Activated CD4-positive, alpha-beta memory T cell treated with anti-CD3 and anti-CD28 coated beads, Interleukin-2, amount 10 ng/mL, durations not matched to agents 7 days and 5 days (primary cell): ENCODE measurements at regions not wholly inside any gene's neighbourhood (a gene's known extent, or its start where the extent isn't known, plus 50 kb on each side); places are given as distances from the start of the nearest gene placed in this dataset.

Experiments
- CTCF ChIA-PET: fragments of 350-600 bp; sonication (Branson Sonifier 250); formaldehyde crosslinking; loops from one replicate; lab custom pipeline; 2021; ENCODE audit warnings: antibody characterized with exemption, inconsistent platforms; lab: Charles Lee
- POLR2A ChIA-PET: fragments of 350-600 bp; sonication (Branson Sonifier 250); formaldehyde crosslinking; loops from one replicate; lab custom pipeline; 2021; ENCODE audit warnings: antibody characterized with exemption; lab: Charles Lee
- DNase-seq: peaks from one replicate; pipeline ENCODE4 v3.0.0-alpha.2; 2020
- H3K27ac Mint-ChIP-seq: one replicate; pipeline ENCODE4 v1.8.0; 2021; ENCODE audit warnings: mild to moderate bottlenecking, mixed read lengths
- H3K27me3 Mint-ChIP-seq: one replicate; pipeline ENCODE4 v1.8.0; 2021; ENCODE audit warnings: mixed read lengths
- H3K36me3 Mint-ChIP-seq: one replicate; pipeline ENCODE4 v1.8.0; 2021; ENCODE audit warnings: low read depth, mixed read lengths
- H3K4me1 Mint-ChIP-seq: one replicate; pipeline ENCODE4 v1.8.0; 2021; ENCODE audit warnings: mixed read lengths
- H3K4me3 Mint-ChIP-seq: one replicate; pipeline ENCODE4 v1.8.0; 2021; ENCODE audit warnings: mild to moderate bottlenecking, mixed read lengths
- H3K9me3 Mint-ChIP-seq: one replicate; pipeline ENCODE4 v1.8.0; 2021; ENCODE audit warnings: mixed read lengths

DNA sequence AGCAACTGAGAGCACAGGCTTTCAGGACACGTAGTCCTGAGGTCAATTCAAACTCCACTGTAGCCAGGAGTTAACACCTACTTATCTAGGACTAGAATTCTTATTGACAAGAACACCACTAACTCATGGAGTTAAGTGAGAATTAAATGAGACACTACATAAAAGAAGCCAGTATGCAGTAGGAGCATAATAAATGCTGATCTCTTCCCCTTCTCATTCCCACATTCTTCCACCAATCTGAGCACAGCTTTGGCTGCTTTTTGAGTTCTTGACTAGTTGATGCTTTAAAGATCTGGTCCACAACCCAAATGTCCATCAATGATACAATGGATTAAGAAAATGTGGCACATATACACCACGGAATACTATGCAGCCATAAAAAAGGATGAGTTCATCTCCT is 55.2 kb downstream of the TTC32 start:
- Mint-ChIP-seq H3K4me1 (no peaks in the 10 kb centered on the region), H3K36me3 (no peaks in the 10 kb centered on the region), H3K9me3 (no peaks in the 10 kb centered on the region), H3K27ac (no peak overlapping the region), H3K27me3 (peaks cover 4% of the 10 kb centered on the region), H3K4me3 (no peak overlapping the region)
- POLR2A ChIA-PET, result no interaction called here
- DNase-seq, result no peak
- CTCF ChIA-PET, result no interaction called here

DNA sequence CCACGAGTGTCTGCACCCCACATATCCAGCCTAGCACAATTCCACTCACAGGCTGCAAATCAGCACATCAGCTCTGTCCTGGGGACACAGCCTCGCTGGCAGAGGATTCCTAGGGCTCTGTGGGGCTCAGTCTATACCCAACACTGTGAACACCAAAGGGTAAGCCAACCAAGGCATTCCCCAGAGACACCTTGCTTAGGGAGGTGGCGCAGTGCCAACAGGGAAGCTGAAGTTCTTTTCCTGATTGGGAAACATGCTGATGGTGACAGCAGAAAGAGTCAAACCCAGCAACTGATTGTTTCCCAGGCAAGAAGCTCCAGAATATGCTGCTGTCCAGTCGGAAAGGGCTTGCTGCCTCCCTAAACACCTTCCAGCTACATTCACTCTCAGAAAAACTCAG is 55.8 kb downstream of the TTC32 start:
- H3K9me3 Mint-ChIP-seq, result no peaks in the 10 kb centered on the region
- H3K27me3 Mint-ChIP-seq, result peaks cover 4% of the 10 kb centered on the region
- no peak overlapping the region for H3K27ac Mint-ChIP-seq
- no peaks in the 10 kb centered on the region for H3K4me1 Mint-ChIP-seq
- POLR2A ChIA-PET, result no interaction called here
- H3K36me3 Mint-ChIP-seq, result no peaks in the 10 kb centered on the region
- no peak for DNase-seq
- H3K4me3 Mint-ChIP-seq, result no peak overlapping the region
- CTCF ChIA-PET, result no interaction called here

DNA sequence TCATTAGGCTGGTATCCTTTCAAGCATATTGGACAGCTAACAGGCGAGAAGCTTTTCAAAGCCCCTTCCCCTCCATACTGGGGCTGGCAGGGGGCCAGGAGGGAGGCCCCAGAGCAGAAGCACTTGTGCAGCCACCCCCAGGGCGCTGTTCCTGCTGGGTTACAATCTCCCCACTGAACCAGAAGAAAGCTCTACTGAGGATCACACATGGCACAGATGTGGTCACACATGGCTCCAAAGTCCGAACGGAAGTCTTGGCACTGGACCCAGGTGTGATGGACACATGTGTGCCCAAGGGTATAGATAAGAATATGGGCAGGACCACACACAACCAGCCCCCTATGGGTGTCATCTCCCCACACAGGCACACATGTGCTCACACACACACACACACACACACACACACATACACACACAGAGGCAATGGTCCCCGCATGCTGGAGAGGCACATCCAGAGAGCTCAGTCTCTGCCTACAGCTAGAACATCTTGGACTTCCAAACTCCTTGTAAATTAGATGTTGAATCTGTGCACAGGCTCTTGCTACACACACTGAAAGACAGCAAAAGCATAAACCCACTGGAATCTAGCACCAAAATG is 56.4 kb downstream of the TTC32 start:
- ChIA-PET POLR2A (no interaction called here), CTCF (no interaction called here)
- H3K36me3 Mint-ChIP-seq, result no peaks in the 10 kb centered on the region
- no peak overlapping the region for H3K27ac Mint-ChIP-seq
- no peak for DNase-seq
- H3K9me3 Mint-ChIP-seq, result no peaks in the 10 kb centered on the region
- H3K27me3 Mint-ChIP-seq, result peaks cover 4% of the 10 kb centered on the region
- H3K4me3 Mint-ChIP-seq, result no peak overlapping the region
- no peaks in the 10 kb centered on the region for H3K4me1 Mint-ChIP-seq

DNA sequence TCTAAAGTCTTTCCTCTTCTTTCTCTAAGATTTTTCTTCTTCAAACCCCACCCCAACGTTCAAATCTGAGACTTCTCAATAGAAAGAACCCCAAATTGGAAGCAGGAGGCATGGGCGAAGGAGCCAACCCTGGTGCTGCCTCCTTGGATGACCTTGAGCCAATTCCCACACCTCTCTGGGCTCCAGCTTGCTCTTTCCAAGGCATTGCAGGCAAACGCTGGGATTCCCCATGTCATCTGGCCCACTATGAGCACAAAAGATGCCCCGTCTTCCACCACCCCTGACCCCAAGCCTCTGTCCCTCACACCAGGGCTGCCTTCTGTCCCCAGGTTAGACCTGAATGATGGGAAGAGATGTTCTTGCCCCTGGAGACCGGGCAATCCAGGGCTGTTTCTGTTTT is 57.0 kb downstream of the TTC32 start:
- POLR2A ChIA-PET, result no interaction called here
- no peak overlapping the region for H3K4me3 Mint-ChIP-seq
- no peak overlapping the region for H3K27ac Mint-ChIP-seq
- no peaks in the 10 kb centered on the region for H3K36me3 Mint-ChIP-seq
- no peaks in the 10 kb centered on the region for H3K9me3 Mint-ChIP-seq
- peaks cover under 1% of the 10 kb centered on the region for H3K4me1 Mint-ChIP-seq
- no peak for DNase-seq
- peaks cover 7% of the 10 kb centered on the region for H3K27me3 Mint-ChIP-seq
- CTCF ChIA-PET, result no interaction called here

DNA sequence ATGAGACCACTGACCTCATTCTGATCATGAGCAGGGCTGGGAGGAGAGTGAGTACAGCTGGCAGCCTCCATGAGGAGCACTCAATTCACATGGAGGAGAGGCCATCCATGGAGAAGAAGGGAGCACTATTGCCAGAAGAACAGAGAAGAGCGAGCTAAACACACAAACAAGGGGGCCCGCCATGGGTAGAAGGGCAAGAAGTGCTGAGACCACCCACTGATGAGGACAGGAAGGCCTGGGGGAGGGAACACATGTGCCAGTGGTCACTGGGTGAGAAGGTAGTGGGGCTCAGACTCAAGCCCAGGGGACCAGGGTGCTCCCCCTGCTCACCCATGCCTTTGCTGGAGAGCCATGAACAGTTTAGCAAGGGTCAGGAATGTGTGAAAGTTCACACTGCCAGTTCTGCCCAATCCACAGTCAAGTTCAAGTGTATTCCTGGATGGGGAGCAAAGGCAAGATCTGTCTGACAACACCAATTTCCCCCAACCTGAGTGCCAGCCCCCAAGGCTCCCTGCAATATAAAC is 57.7 kb downstream of the TTC32 start:
- Mint-ChIP-seq H3K36me3 (no peaks in the 10 kb centered on the region), H3K9me3 (no peaks in the 10 kb centered on the region), H3K27me3 (peaks cover 13% of the 10 kb centered on the region), H3K4me1 (peaks cover 3% of the 10 kb centered on the region), H3K4me3 (no peak overlapping the region), H3K27ac (no peak overlapping the region)
- POLR2A ChIA-PET, result no interaction called here
- no peak for DNase-seq
- CTCF ChIA-PET, result no interaction called here

DNA sequence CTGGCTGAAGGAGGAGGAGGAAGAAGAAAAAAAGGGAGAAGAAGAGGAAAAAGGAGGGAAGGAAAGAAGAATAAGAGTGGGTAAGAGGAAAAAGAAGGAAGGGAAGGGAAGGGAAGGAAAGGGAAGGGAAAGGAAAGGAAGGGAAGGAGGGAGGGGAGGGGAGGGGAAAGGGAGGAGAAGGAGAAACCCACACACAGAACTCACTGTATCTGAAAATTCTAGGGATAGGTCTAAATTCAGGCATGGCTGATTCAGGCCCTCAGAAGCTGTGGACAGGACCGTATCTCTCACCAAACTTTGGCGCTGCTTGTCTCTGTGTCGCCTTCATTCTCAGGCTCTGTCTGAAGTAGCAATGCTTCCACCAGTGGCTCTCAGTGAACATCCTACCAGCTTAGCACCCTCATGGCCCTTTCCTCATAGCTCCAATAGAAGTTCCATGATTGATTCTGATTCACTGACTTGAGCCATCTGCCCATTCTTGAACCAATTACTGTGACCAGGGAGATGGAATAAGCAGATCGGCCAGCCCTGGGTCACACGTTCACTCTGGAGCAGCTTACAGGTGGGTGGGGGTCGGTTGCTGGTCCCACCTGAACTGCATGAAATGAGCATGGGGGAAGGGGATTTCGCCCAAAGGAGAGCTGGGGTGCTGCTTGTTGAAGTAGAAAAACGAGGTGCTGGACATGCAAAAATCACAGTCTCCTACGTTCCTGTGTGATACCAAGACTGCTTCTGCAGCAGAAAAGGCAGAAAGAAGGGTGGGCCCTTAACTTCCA is 59.7 kb downstream of the TTC32 start:
- H3K4me3 Mint-ChIP-seq, result no peak overlapping the region
- CTCF ChIA-PET, result no interaction called here
- no peak overlapping the region for H3K27ac Mint-ChIP-seq
- peaks cover 21% of the 10 kb centered on the region for H3K27me3 Mint-ChIP-seq
- peaks cover 3% of the 10 kb centered on the region for H3K4me1 Mint-ChIP-seq
- POLR2A ChIA-PET, result no interaction called here
- no peaks in the 10 kb centered on the region for H3K36me3 Mint-ChIP-seq
- H3K9me3 Mint-ChIP-seq, result no peaks in the 10 kb centered on the region
- DNase-seq, result no peak

DNA sequence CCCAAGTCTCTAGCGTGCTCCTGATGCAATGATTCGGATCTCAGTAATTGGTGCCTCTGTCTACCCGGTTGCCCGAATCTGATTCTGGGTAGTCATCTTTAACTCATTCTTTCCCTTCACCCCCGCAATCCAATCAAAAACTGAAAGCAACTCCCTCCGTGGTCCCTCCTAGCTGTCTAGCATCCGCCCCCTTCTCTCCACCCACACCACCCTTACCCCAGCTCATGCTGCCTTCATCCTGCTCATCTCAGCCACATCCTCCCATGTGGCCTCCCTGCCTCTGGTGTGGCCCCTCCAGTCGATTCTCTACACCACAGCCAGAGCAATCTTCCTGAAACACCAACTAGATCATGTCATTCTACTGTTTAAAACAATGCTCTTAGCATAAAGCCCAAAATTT is 62.3 kb downstream of the TTC32 start:
- no peak overlapping the region for H3K27ac Mint-ChIP-seq

DNA sequence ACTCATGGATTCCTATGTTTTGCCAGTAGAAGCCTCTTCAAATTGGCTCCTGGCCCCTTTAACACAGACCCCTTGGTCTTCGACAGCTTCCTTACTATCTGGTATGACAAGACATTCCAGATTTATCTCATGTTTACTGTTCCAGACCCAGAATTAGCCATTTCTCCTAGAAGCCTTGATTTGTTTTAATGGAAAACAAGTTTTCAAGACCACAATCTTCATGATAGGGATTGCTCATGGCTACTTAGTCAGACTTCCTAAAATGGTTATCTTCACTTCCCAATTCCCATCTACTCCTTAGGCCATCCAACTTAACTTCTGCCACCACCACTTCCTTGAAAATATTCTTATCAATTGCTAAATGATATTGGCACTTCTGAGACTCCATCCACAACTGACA is 63.2 kb downstream of the TTC32 start:
- no peak for DNase-seq
- H3K27me3 Mint-ChIP-seq, result peaks cover 27% of the 10 kb centered on the region
- H3K36me3 Mint-ChIP-seq, result no peaks in the 10 kb centered on the region
- peaks cover 3% of the 10 kb centered on the region for H3K4me1 Mint-ChIP-seq
- H3K9me3 Mint-ChIP-seq, result no peaks in the 10 kb centered on the region
- CTCF ChIA-PET, result no interaction called here
- H3K4me3 Mint-ChIP-seq, result no peak overlapping the region
- H3K27ac Mint-ChIP-seq, result no peak overlapping the region
- POLR2A ChIA-PET, result no interaction called here

More for the DNA sequence above, 62.3 kb downstream of the TTC32 start:
- no peak for DNase-seq
- Mint-ChIP-seq H3K4me1 (peaks cover 3% of the 10 kb centered on the region), H3K27me3 (peaks cover 27% of the 10 kb centered on the region), H3K4me3 (no peak overlapping the region), H3K9me3 (no peaks in the 10 kb centered on the region), H3K36me3 (no peaks in the 10 kb centered on the region)
- POLR2A ChIA-PET, result no interaction called here
- CTCF ChIA-PET, result no interaction called here

DNA sequence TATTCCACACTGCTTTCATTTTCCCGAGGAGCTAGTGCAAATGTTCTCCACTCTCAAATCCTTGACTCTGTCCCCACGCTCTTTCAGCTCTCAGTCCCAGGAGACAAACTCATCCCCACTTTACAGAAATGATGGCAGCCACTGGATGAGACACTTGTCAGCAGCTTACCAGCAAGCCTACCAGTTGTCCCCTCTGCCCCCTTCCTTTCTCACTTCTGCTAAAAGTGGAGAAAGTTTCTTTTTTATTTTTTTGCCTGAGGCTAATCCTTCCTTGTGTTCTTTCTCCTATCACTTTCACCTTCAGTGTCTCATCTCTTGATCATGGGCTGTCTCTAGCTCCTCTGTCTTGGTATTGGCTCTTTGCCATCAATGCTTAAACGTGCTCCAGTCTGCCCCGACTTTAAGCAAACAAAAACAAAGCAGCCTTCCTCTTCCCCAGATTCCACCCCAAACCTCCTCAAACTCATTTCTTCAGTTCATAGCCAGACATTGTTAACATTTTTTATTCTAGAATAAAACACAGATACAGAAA is 64.5 kb downstream of the TTC32 start:
- ChIA-PET CTCF (no interaction called here), POLR2A (no interaction called here)
- no peak for DNase-seq
- Mint-ChIP-seq H3K4me3 (no peak overlapping the region), H3K4me1 (peaks cover 3% of the 10 kb centered on the region), H3K9me3 (no peaks in the 10 kb centered on the region), H3K27ac (no peak overlapping the region), H3K36me3 (no peaks in the 10 kb centered on the region), H3K27me3 (peaks cover 24% of the 10 kb centered on the region)

DNA sequence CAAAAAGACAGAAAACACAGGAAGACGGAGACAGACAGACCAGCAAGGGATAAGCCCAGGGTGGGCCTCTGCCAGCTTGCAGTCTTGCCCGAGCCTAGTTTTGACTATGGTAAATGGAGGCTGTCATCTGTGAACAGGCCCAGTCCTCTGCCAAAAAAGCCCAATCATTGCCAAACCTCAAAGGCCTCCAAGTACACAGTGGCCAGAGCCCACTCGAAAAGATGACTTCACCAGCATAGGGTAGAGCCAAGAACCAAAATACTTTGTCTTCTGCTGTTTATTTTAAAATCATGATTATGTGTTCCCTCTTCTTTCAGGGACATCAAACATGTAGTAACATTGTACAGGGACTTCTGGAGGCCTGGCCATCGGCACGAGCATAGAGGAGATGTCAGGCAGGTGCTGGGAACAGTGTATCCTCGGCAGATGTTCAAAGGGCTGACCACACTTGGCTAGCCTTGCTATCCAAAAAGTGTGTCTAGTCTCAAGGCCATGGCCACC is 66.0 kb downstream of the TTC32 start:
- ChIA-PET CTCF (no interaction called here), POLR2A (no interaction called here)
- Mint-ChIP-seq H3K36me3 (no peaks in the 10 kb centered on the region), H3K27ac (no peak overlapping the region), H3K27me3 (peaks cover 22% of the 10 kb centered on the region), H3K9me3 (no peaks in the 10 kb centered on the region), H3K4me3 (no peak overlapping the region), H3K4me1 (peaks cover 3% of the 10 kb centered on the region)
- DNase-seq, result no peak

DNA sequence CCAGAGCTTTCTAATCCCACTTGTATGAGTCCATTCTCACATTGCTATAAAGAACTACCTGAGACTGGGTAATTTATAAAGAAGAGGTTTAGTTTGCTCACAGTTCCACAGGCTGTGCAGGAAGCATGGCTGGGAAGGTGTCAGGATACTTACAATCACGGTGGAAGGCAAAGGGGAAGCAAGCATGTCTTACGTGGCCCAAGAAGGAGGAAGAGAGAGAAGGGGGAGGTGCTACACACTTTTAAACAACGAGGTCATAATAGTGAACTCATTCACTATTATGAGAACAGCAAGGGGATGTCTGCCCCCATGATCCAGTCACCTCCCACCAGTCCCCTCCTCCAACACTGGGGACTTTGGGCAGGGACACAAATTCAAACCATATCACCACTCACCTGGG is 67.8 kb downstream of the TTC32 start:
- CTCF ChIA-PET, result no interaction called here
- H3K27ac Mint-ChIP-seq, result no peak overlapping the region

DNA sequence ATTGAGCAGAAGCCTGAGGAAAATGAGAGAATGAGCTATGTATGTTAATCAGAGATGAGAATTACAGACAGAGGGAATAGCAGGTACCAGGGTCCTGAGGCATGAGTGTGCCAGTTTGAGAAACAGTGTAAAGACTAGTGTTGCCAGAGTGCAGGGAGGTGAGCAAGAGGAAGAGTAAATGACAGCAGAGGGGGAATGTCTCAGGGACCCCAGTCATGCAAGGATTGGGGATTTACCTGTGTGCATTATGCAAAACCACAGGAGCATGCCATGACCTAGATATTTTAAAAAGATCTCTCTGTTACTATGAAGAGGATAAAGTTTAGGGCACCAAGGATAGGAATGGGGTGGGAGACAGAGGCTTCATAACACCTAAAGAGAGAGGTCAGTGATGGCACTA is 72.1 kb downstream of the TTC32 start:
- Mint-ChIP-seq H3K4me3 (no peak overlapping the region), H3K36me3 (no peaks in the 10 kb centered on the region), H3K9me3 (no peaks in the 10 kb centered on the region), H3K27ac (no peak overlapping the region), H3K4me1 (no peaks in the 10 kb centered on the region), H3K27me3 (peaks cover 12% of the 10 kb centered on the region)
- ChIA-PET CTCF (interaction anchor here (0.6 to 0.7 kb wide), 2 partner anchors 143 to 1001 kb away, joined by 3 to 4 read pairs; no protein-coding TSS in a partner anchor), POLR2A (no interaction called here)
- no peak for DNase-seq

More for the DNA sequence above, 67.8 kb downstream of the TTC32 start:
- DNase-seq, result no peak
- no peaks in the 10 kb centered on the region for H3K4me1 Mint-ChIP-seq
- H3K4me3 Mint-ChIP-seq, result no peak overlapping the region
- no peaks in the 10 kb centered on the region for H3K36me3 Mint-ChIP-seq
- POLR2A ChIA-PET, result no interaction called here
- peaks cover 13% of the 10 kb centered on the region for H3K27me3 Mint-ChIP-seq
- no peaks in the 10 kb centered on the region for H3K9me3 Mint-ChIP-seq

DNA sequence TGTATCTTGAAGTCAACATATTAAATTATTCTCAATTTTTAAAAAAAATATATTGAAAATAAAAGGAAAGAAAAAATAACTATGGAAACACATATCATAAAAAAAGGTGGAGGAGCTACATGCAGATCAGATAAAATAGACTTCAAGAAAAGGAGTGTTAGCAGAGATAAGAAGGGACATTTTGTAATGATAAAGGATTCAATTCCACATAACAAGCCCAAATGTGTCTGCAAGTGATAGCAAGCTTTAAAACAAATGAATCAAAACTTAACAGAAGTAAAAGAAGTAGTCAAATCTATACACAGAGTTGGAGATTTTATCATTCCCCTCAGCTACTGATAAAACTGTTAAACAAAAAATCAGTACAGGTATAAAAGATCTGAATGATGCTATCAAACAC is 74.9 kb downstream of the TTC32 start:
- CTCF ChIA-PET, result no interaction called here
- Mint-ChIP-seq H3K36me3 (no peaks in the 10 kb centered on the region), H3K27ac (no peak overlapping the region), H3K4me3 (no peak overlapping the region), H3K9me3 (no peaks in the 10 kb centered on the region), H3K27me3 (peaks cover 22% of the 10 kb centered on the region), H3K4me1 (no peaks in the 10 kb centered on the region)
- POLR2A ChIA-PET, result no interaction called here
- DNase-seq, result no peak
